ENCODE measurements at regions not wholly inside any gene's neighbourhood (a gene's known extent, or its start where the extent isn't known, plus 50 kb on each side); places are given as distances from the start of the nearest gene placed in this dataset.

GRCh38 chr20:17882065-17882833 is 86.3 kb downstream of the SNX5 start:
- Histone ChIP-seq H3K4me3 (replicated peaks in 1 of 2; ENCODE audit: low read depth in 1 of 2, low read length in 2 of 2) (no peak overlapping the region), H3K9ac (ENCODE audit: low read length) (no peak overlapping the region), H3K4me2 (ENCODE audit: low read length) (no peak overlapping the region), H3K9me2 (ENCODE audit: insufficient read depth) (no peaks in the 10 kb centered on the region), H3K79me2 (ENCODE audit: insufficient read depth, low read length) (no peaks in the 10 kb centered on the region), H3K27ac (ENCODE audit: low read depth, low read length) (no peak overlapping the region), H3K9me3 (ENCODE audit: control insufficient read depth in 1 of 2, insufficient read depth in 1 of 2, low read depth in 1 of 2, low read length in 2 of 2) (no peaks in the 10 kb centered on the region; a peak in 1 of 4 replicates), H3K4me1 (ENCODE audit: control insufficient read depth in 1 of 2, insufficient read depth in 2 of 2, low read length in 2 of 2) (peaks cover 0 to under 1% of the 10 kb centered on the region in 2 experiments; a peak in 1 of 4 replicates), H4K20me1 (ENCODE audit: insufficient read depth) (no peaks in the 10 kb centered on the region), H3K27me3 (ENCODE audit: insufficient read depth, low read length) (no peaks in the 10 kb centered on the region; the same call in 1 of the 2 replicates), H2AFZ (ENCODE audit: low read depth, low read length, poor library complexity, severe bottlenecking) (no peak overlapping the region), H3K36me3 (ENCODE audit: control insufficient read depth in 1 of 2, insufficient read depth in 2 of 2, low read length in 2 of 2) (no peaks in the 10 kb centered on the region)
- intact Hi-C loops (cut with micrococcal nuclease), result no loop called here
- ChIA-PET POLR2A (no interaction called here), CTCF (interaction anchor here (0.5 kb wide), 1 partner anchor 201 kb away, joined by 3 read pairs; no protein-coding TSS in a partner anchor), RAD21 (ENCODE audit: low non-redundant PET in 1 of 2, low total read pairs in 2 of 2, uncharacterized antibody in 2 of 2, unreplicated experiment in 2 of 2) (no interaction called here)
- DNase-seq (ENCODE audit: low read depth, low spot score), result no peak
- ATAC-seq, result no peak
- BruUV-seq (replicated peaks), result no TSS peak
- TF ChIP-seq EZH2phosphoT487 (IDR thresholded peaks at IDR 0.05; ENCODE audit: borderline replicate concordance) (no peak), CEBPB (IDR thresholded peaks at IDR 0.05; ENCODE audit: low read depth) (no peak), EGR1 (IDR thresholded peaks at IDR 0.05; ENCODE audit: low read depth) (no peak), SIN3A (IDR thresholded peaks at IDR 0.05; ENCODE audit: low read depth) (no peak), EZH2 (IDR thresholded peaks at IDR 0.05) (no peak), CBX3 (IDR thresholded peaks at IDR 0.05; ENCODE audit: low read depth) (no peak), SRF (IDR thresholded peaks at IDR 0.05; ENCODE audit: low read depth) (no peak), ATF3 (IDR thresholded peaks at IDR 0.05) (no peak), RAD21 (IDR thresholded peaks at IDR 0.05; ENCODE audit: low read depth) (no peak)
- TF ChIP-seq, protein P1, sequence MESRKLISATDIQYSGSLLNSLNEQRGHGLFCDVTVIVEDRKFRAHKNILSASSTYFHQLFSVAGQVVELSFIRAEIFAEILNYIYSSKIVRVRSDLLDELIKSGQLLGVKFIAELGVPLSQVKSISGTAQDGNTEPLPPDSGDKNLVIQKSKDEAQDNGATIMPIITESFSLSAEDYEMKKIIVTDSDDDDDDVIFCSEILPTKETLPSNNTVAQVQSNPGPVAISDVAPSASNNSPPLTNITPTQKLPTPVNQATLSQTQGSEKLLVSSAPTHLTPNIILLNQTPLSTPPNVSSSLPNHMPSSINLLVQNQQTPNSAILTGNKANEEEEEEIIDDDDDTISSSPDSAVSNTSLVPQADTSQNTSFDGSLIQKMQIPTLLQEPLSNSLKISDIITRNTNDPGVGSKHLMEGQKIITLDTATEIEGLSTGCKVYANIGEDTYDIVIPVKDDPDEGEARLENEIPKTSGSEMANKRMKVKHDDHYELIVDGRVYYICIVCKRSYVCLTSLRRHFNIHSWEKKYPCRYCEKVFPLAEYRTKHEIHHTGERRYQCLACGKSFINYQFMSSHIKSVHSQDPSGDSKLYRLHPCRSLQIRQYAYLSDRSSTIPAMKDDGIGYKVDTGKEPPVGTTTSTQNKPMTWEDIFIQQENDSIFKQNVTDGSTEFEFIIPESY (IDR thresholded peaks at IDR 0.05; ENCODE audit: extremely low read depth, insufficient replicate concordance, low read length), result no peak
- TF ChIP-seq, protein P2, sequence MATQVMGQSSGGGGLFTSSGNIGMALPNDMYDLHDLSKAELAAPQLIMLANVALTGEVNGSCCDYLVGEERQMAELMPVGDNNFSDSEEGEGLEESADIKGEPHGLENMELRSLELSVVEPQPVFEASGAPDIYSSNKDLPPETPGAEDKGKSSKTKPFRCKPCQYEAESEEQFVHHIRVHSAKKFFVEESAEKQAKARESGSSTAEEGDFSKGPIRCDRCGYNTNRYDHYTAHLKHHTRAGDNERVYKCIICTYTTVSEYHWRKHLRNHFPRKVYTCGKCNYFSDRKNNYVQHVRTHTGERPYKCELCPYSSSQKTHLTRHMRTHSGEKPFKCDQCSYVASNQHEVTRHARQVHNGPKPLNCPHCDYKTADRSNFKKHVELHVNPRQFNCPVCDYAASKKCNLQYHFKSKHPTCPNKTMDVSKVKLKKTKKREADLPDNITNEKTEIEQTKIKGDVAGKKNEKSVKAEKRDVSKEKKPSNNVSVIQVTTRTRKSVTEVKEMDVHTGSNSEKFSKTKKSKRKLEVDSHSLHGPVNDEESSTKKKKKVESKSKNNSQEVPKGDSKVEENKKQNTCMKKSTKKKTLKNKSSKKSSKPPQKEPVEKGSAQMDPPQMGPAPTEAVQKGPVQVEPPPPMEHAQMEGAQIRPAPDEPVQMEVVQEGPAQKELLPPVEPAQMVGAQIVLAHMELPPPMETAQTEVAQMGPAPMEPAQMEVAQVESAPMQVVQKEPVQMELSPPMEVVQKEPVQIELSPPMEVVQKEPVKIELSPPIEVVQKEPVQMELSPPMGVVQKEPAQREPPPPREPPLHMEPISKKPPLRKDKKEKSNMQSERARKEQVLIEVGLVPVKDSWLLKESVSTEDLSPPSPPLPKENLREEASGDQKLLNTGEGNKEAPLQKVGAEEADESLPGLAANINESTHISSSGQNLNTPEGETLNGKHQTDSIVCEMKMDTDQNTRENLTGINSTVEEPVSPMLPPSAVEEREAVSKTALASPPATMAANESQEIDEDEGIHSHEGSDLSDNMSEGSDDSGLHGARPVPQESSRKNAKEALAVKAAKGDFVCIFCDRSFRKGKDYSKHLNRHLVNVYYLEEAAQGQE (IDR thresholded peaks at IDR 0.05; ENCODE audit: low read depth), result no peak

Measured in HCT116 (cell line).